ENCODE measurements at regions not wholly inside any gene's neighbourhood (a gene's known extent, or its start where the extent isn't known, plus 50 kb on each side); places are given as distances from the start of the nearest gene placed in this dataset.

GRCh38 chr3:163745204-163745603, 1333.1 kb downstream of the SI start:
- CTCF ChIA-PET: no interaction called here
- POLR2A ChIA-PET (ENCODE audit: low non-redundant PET): no interaction called here
- H3K27ac ChIP-seq: no peak overlapping the region
- no peak for DNase-seq (ENCODE audit: low spot score)
- TF ChIP-seq CTCF (conservative IDR thresholded peaks at IDR 0.05; ENCODE audit: low read depth): no peak

- H3K27ac ChIP-seq: no peak overlapping the region
- no peak for TF ChIP-seq CTCF (conservative IDR thresholded peaks at IDR 0.05; ENCODE audit: low read depth)
- POLR2A ChIA-PET (ENCODE audit: low non-redundant PET): no interaction called here
- CTCF ChIA-PET: no interaction called here
- no peak for DNase-seq (ENCODE audit: low spot score)
These were observed 1342.9 kb downstream of the SI start for GRCh38 chr3:163735394-163735793.

GRCh38 chr3:163730684-163731083, 1347.6 kb downstream of the SI start:
- no peak for TF ChIP-seq CTCF (conservative IDR thresholded peaks at IDR 0.05; ENCODE audit: low read depth)
- POLR2A ChIA-PET (ENCODE audit: low non-redundant PET): no interaction called here
- DNase-seq (ENCODE audit: low spot score): no peak
- CTCF ChIA-PET: no interaction called here
- no peak overlapping the region for H3K27ac ChIP-seq

GRCh38 chr3:163726125-163726524, 1352.2 kb downstream of the SI start:
- TF ChIP-seq CTCF (conservative IDR thresholded peaks at IDR 0.05; ENCODE audit: low read depth): no peak
- no peak for DNase-seq (ENCODE audit: low spot score)
- ChIA-PET CTCF (no interaction called here), POLR2A (ENCODE audit: low non-redundant PET) (no interaction called here)
- no peak overlapping the region for H3K27ac ChIP-seq

GRCh38 chr3:163722405-163722804, 1355.9 kb downstream of the SI start:
- ChIA-PET POLR2A (ENCODE audit: low non-redundant PET) (no interaction called here), CTCF (no interaction called here)
- no peak for DNase-seq (ENCODE audit: low spot score)
- no peak overlapping the region for H3K27ac ChIP-seq
- no peak for TF ChIP-seq CTCF (conservative IDR thresholded peaks at IDR 0.05; ENCODE audit: low read depth)

- TF ChIP-seq CTCF (conservative IDR thresholded peaks at IDR 0.05; ENCODE audit: low read depth): no peak
- no peak for DNase-seq (ENCODE audit: low spot score)
- no peak overlapping the region for H3K27ac ChIP-seq
- ChIA-PET POLR2A (ENCODE audit: low non-redundant PET) (no interaction called here), CTCF (no interaction called here)
These were observed 1356.7 kb downstream of the SI start for GRCh38 chr3:163721596-163721995.

GRCh38 chr3:163717377-163717776, 1360.9 kb downstream of the SI start:
- no peak for DNase-seq (ENCODE audit: low spot score)
- ChIA-PET POLR2A (ENCODE audit: low non-redundant PET) (interaction anchor here (0.7 kb wide), 1 partner anchor 203 kb away, joined by 3 read pairs; no protein-coding TSS in a partner anchor), CTCF (no interaction called here)
- TF ChIP-seq CTCF (conservative IDR thresholded peaks at IDR 0.05; ENCODE audit: low read depth): no peak
- H3K27ac ChIP-seq: no peak overlapping the region
